ENCODE measurements at regions not wholly inside any gene's neighbourhood (a gene's known extent, or its start where the extent isn't known, plus 50 kb on each side); places are given as distances from the start of the nearest gene placed in this dataset.

DNA sequence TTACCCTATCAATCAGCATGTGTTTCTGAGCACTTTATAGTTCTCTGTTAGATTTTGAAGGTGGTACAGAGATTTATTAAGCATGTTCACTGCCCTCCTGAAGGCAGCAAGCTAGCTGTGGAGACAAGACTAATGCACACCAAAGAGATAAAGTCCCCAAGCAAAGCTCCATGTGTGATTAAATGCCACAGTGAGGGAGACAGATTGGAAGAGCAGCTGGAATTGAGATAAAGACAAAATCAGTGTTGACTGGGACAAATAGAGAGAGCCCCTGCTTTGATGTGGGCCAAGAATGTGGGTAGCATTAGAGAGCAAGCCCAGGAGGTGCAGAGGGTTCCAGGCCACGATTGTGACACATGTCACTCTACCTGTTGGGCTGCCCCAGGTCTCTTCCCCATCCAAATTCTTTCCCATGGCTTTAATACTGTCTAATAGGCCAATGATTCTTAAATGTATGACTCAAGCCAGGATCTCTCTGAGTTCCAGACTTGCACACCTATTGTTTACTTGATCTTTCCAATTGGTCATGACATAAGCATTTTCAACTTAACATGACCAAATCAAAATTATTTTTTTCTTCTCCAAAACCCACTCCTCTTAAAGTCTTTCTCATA lies 60.1 kb upstream of the ZC3H12C start:
- no peak for DNase-seq

DNA sequence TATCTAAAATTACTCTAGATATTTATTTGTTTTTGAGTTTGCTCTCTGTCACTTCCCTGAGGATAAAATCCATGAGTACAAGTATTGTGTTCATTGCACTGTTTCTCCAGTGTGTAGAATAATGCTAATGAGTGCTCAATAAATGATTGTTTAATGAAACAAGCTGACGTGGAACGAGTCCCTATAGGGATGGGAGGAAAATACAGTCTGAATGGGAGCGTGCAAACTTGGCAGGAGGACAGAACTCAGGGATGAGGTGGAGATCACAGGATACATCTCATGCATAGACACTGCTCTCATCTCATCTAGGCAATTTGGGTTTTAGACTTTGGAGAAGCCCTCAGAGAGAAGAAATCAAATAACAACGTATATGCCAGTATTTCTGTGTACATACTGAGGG lies 58.4 kb upstream of the ZC3H12C start:
- no peak for DNase-seq

DNA sequence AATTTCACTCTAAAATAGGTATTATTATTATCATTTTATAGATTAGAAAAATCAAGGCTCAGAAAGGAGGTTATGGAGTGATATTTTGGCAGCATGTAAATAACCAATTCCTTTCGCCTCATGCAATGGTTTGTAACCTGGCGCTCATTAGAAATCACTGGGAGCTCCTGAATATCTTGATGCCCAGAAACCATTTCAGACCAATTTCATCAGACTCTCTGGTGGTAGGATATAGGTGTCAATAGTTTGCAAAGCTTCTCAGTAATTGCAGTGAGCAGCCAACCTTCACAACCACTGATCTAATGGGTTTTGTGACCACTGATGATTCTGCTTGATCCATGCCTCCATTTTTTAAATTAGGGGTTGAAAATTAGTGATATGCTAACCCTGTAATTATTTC lies 57.8 kb upstream of the ZC3H12C start:
- no peak for DNase-seq

DNA sequence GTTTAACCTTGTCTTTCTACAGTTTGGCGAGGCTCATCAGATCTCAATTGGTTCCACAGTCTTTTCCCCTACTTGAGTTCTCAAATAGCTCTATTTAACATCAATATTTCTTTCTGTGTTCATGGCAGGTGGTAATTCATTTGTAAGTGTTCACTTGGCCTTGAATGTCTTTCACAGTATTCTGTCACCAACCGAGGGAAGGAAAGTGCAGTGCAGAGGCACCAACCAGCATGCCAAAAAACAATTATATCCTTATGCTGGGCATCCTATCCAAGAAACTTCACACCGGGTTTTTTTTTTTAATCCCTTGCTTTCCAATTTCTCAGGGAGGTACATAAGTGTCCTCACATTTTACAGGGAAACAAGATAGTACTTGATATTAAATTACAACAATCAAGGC lies 55.0 kb upstream of the ZC3H12C start:
- DNase-seq: no peak

Data from NCI-H524 treated with DMSO at 0.1 percent for 48 hours (cell line).